ENCODE measurements at regions not wholly inside any gene's neighbourhood (a gene's known extent, or its start where the extent isn't known, plus 50 kb on each side); places are given as distances from the start of the nearest gene placed in this dataset.

DNA sequence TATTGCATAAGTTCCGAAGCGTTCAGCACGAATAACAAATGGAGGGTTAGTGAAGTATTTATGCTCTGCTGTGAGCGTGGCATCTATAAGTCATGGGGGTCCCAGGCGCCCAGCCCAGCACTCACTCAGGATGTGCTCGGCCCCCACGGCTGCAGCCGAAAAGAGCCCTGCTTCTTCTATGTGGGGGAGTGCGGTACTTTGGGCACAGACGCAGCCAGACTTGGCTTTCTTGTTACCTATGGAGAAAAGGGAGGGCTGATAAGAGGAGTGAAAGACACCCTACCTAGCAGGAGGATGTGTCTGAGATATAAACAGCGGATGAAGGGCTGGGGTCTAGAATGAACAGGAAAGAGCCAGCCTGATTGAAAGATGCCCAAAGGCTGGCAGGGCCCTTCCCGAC is 51.4 kb downstream of the MRPL36 start:
- no peaks in the 10 kb centered on the region for H3K4me1 Mint-ChIP-seq (ENCODE audit: low read depth)
- no peak for DNase-seq (ENCODE audit: low spot score)
- TF ChIP-seq, protein P1, sequence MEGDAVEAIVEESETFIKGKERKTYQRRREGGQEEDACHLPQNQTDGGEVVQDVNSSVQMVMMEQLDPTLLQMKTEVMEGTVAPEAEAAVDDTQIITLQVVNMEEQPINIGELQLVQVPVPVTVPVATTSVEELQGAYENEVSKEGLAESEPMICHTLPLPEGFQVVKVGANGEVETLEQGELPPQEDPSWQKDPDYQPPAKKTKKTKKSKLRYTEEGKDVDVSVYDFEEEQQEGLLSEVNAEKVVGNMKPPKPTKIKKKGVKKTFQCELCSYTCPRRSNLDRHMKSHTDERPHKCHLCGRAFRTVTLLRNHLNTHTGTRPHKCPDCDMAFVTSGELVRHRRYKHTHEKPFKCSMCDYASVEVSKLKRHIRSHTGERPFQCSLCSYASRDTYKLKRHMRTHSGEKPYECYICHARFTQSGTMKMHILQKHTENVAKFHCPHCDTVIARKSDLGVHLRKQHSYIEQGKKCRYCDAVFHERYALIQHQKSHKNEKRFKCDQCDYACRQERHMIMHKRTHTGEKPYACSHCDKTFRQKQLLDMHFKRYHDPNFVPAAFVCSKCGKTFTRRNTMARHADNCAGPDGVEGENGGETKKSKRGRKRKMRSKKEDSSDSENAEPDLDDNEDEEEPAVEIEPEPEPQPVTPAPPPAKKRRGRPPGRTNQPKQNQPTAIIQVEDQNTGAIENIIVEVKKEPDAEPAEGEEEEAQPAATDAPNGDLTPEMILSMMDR (IDR thresholded peaks at IDR 0.05), result no peak
- H3K27me3 Mint-ChIP-seq (ENCODE audit: low read depth), result no peaks in the 10 kb centered on the region
- H3K27ac Mint-ChIP-seq (ENCODE audit: unreplicated experiment), result no peak overlapping the region
- H3K4me3 Mint-ChIP-seq (ENCODE audit: unreplicated experiment), result no peak overlapping the region
- H3K9me3 Mint-ChIP-seq (ENCODE audit: low read depth), result no peaks in the 10 kb centered on the region
- no peaks in the 10 kb centered on the region for H3K36me3 Mint-ChIP-seq (ENCODE audit: low read depth)

DNA sequence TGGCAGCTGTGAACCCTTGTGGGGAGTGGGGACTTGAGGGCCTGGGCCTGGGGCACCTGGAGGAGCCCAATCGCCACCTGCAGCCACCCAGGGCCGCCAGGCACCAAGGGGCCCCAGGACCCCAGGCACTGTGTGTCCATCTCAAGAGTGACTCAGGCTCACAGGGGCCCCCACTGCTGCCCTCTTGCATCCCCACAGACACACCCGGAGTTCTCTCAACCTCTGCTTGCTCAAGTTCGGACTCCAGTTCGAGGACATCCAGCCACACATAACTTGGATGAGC is 51.9 kb downstream of the MRPL36 start:
- DNase-seq (ENCODE audit: low spot score), result no peak
- Mint-ChIP-seq H3K27me3 (ENCODE audit: low read depth) (no peaks in the 10 kb centered on the region), H3K27ac (ENCODE audit: unreplicated experiment) (no peak overlapping the region), H3K36me3 (ENCODE audit: low read depth) (no peaks in the 10 kb centered on the region), H3K4me1 (ENCODE audit: low read depth) (no peaks in the 10 kb centered on the region), H3K4me3 (ENCODE audit: unreplicated experiment) (no peak overlapping the region), H3K9me3 (ENCODE audit: low read depth) (no peaks in the 10 kb centered on the region)
- TF ChIP-seq, protein P1 (IDR thresholded peaks at IDR 0.05), result no peak

DNA sequence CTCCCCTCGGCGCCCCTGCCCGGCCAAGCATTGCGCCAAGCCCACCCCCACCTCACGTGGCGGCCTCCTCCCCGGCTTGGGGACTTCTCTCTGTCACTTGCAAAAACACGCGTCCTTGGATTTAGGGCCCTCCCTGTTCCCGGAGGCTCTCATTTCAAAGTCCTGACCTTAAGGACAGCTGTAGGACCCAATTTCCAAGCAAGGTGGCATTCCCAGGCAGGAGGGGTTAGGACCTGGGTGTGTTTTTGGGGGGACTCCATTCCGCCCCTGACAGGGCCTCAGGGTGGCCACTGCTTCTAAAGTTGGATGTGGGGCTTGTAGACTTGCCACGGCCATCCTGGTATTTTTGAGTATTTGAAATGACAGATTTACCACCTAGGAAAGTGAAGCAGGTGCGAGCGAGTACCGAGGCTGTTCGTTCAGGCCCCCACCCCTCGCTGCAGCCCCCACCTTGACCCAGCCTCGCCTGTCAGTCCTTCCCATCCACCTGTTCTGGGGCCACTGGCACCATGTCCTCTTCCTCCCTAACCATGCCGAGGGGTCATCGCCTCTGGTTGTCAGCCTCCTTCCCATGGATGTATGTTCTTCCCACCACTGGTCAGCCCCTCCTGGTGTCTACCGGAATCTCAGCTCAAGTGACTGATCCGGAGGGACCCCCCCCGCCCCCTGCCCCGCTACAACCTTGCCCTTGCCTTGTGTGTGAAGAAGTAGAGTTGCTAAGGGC is 52.4 kb downstream of the MRPL36 start:
- no peak overlapping the region for H3K4me3 Mint-ChIP-seq (ENCODE audit: unreplicated experiment)
- H3K27me3 Mint-ChIP-seq (ENCODE audit: low read depth), result no peaks in the 10 kb centered on the region
- H3K9me3 Mint-ChIP-seq (ENCODE audit: low read depth), result peaks cover 3% of the 10 kb centered on the region
- DNase-seq (ENCODE audit: low spot score), result no peak
- TF ChIP-seq, protein P1 (IDR thresholded peaks at IDR 0.05), result no peak
- no peak overlapping the region for H3K27ac Mint-ChIP-seq (ENCODE audit: unreplicated experiment)
- no peaks in the 10 kb centered on the region for H3K36me3 Mint-ChIP-seq (ENCODE audit: low read depth)
- no peaks in the 10 kb centered on the region for H3K4me1 Mint-ChIP-seq (ENCODE audit: low read depth)

DNA sequence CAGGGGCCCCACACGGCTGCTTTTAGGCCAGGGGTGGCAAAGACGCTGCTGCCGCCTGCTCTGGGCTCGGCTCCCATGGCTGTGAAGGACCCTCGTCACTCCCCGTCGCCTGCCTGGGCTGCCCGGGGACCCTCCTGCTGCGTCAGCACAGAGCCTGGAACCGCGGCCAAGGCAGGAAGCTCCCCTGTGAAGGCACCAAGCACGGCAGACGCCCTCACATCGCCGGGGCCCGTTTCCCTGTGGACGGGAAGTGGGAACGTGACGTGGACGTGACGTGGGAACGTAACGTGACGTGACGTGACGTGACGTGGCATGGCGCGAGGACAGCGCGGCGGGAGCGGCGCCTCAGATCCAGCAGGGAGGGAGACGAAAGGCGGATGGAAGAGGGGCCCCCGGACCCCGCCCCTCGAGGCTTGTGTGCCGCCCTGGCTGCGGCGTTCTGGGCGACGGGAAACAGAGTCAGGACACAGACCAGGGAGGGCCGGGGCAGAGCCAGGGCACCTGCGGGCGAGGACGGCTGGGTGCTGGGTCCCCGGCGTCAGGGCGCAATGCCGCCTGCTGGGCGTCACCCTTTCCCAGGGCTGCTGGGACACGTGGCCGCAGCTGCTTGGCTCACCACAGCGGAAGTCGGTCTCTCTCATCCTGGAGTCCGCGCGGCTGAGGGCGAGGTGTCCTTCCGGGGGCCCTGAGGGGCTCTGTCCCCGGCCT is 53.1 kb downstream of the MRPL36 start:
- Mint-ChIP-seq H3K4me1 (ENCODE audit: low read depth) (no peaks in the 10 kb centered on the region), H3K9me3 (ENCODE audit: low read depth) (peaks cover 11% of the 10 kb centered on the region), H3K27ac (ENCODE audit: unreplicated experiment) (no peak overlapping the region), H3K36me3 (ENCODE audit: low read depth) (no peaks in the 10 kb centered on the region), H3K4me3 (ENCODE audit: unreplicated experiment) (no peak overlapping the region), H3K27me3 (ENCODE audit: low read depth) (no peaks in the 10 kb centered on the region)
- TF ChIP-seq, protein P1 (IDR thresholded peaks at IDR 0.05), result no peak
- peak; percentile 92 for DNase-seq (ENCODE audit: low spot score)

DNA sequence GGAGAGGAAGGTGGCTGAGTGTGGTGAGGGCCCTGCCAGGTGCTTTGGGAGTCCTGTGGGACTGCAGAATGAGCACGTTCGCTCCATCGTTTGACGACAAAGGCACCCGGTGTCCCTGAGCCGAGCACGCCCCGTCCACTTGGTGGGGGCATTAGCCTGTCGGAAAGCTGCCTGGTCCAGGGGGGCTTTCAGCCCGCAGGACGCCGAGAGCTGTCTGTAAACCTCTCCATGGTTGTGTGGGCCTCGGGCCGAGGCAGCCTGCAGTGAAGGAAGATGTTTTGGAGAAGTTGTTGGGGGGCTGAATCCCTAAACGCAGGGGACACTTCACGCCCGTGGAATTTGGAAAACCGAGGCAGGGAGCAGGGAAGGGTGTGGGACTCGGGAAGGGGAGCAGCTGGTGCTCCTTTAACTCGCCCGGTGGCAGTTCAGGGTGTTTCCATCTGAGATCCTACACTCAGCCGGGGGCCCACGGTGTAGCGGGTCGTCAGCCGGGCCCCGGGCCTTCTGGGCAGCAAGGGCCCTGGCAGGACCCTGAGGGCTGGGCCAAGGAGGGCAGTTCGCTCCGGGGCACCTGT is 53.8 kb downstream of the MRPL36 start:
- Mint-ChIP-seq H3K4me3 (ENCODE audit: unreplicated experiment) (no peak overlapping the region), H3K27ac (ENCODE audit: unreplicated experiment) (no peak overlapping the region), H3K36me3 (ENCODE audit: low read depth) (peaks cover under 1% of the 10 kb centered on the region), H3K9me3 (ENCODE audit: low read depth) (peaks cover 16% of the 10 kb centered on the region), H3K4me1 (ENCODE audit: low read depth) (no peaks in the 10 kb centered on the region), H3K27me3 (ENCODE audit: low read depth) (no peaks in the 10 kb centered on the region)
- TF ChIP-seq, protein P1 (IDR thresholded peaks at IDR 0.05), result no peak
- peak; percentile 87 for DNase-seq (ENCODE audit: low spot score)

Measured in chondrocyte (in vitro differentiated cells).